GM12878 (cell line): ENCODE measurements at regions not wholly inside any gene's neighbourhood (a gene's known extent, or its start where the extent isn't known, plus 50 kb on each side); places are given as distances from the start of the nearest gene placed in this dataset.

Experiments used
- CBFB ChIP-seq: IDR thresholded peaks from 2 replicates; pipeline ENCODE4 v1.6.1; 2016; ENCODE audit warnings: antibody characterized with exemption, low read depth
- EP300 ChIP-seq, 2 experiments: fragments of 150-350 bp in 1 of 2; IDR thresholded peaks; 2 replicates each; pipeline ENCODE4 v1.6.1; 2011 to 2012; ENCODE audit warnings: low read depth in 2 of 2, low read length in 2 of 2, borderline replicate concordance in 1 of 2, improper control_type of control experiment in 1 of 2, inconsistent platforms in 1 of 2; ENCODE audit not compliant: control insufficient read depth in 1 of 2
- GABPA ChIP-seq: IDR thresholded peaks from 2 replicates; pipeline ENCODE4 v1.6.1; 2014; ENCODE audit warnings: antibody characterized with exemption, low read depth, mild to moderate bottlenecking, inconsistent platforms
- HDGF ChIP-seq: fragments of 450-650 bp; IDR thresholded peaks from 2 replicates; pipeline ENCODE4 v1.6.1; 2016; ENCODE audit warnings: antibody characterized with exemption
- NBN ChIP-seq: fragments of 450-650 bp; IDR thresholded peaks from 2 replicates; pipeline ENCODE4 v1.6.1; 2016
- NFYB ChIP-seq: IDR thresholded peaks from 2 replicates; pipeline ENCODE4 v1.6.1; 2011; ENCODE audit warnings: low read depth, mild to moderate bottlenecking, low read length, improper control_type of control experiment, moderate library complexity; ENCODE audit not compliant: insufficient read depth
- PAX8 ChIP-seq: fragments of 450-650 bp; IDR thresholded peaks from 2 replicates; pipeline ENCODE4 v1.6.1; 2017; ENCODE audit warnings: mild to moderate bottlenecking, moderate library complexity
- RBBP5 ChIP-seq: fragments of 200-600 bp; sonication (generic); conservative IDR thresholded peaks from 2 replicates; pipeline ENCODE4 v1.6.1; 2016
- SREBF1 ChIP-seq: IDR thresholded peaks from 2 replicates; pipeline ENCODE4 v1.6.1; 2012; ENCODE audit warnings: mild to moderate bottlenecking, low read length
- SREBF2 ChIP-seq: IDR thresholded peaks from 2 replicates; pipeline ENCODE4 v1.6.1; 2012; ENCODE audit warnings: mild to moderate bottlenecking, low read length
- STAT1 ChIP-seq: fragments of 450-650 bp; conservative IDR thresholded peaks from 2 replicates; pipeline ENCODE4 v1.6.1; 2014; ENCODE audit warnings: antibody characterized with exemption, mild to moderate bottlenecking
- ZBED1 ChIP-seq: IDR thresholded peaks from 2 replicates; pipeline ENCODE4 v1.6.1; 2016; ENCODE audit warnings: borderline replicate concordance
- ZNF217 ChIP-seq: fragments of 450-650 bp; IDR thresholded peaks from 2 replicates; pipeline ENCODE4 v1.6.1; 2017; ENCODE audit warnings: antibody characterized with exemption, mild to moderate bottlenecking
- ZZZ3 ChIP-seq: IDR thresholded peaks from 2 replicates; pipeline ENCODE4 v1.6.1; 2011; ENCODE audit warnings: low read depth; ENCODE audit not compliant: control insufficient read depth, insufficient read length
- TF ChIP-seq, protein P1 (sequence below): fragments of 450-650 bp; formaldehyde crosslinking; IDR thresholded peaks from 2 replicates; pipeline ENCODE4 v1.5.0; 2022; ENCODE audit warnings: mild to moderate bottlenecking, missing genetic modification characterization
- TF ChIP-seq, protein P2 (sequence below): fragments of 450-650 bp; IDR thresholded peaks from 2 replicates; pipeline ENCODE4 v1.6.1; 2018; ENCODE audit warnings: mild to moderate bottlenecking, low read depth, moderate library complexity; ENCODE audit not compliant: partially characterized antibody
- TF ChIP-seq, protein P3 (sequence below): IDR thresholded peaks from 2 replicates; pipeline ENCODE4 v1.6.1; 2011; ENCODE audit warnings: low read depth, low read length, improper control_type of control experiment, borderline replicate concordance
- TF ChIP-seq, protein P4 (sequence below): fragments of 450-650 bp; IDR thresholded peaks from 2 replicates; pipeline ENCODE4 v1.6.1; 2016; ENCODE audit warnings: mild to moderate bottlenecking
- TF ChIP-seq, protein P5 (sequence below), 3 experiments: IDR thresholded peaks in 2 of 3; conservative IDR thresholded peaks in 1 of 3; 2 replicates each; pipeline ENCODE4 v1.5.1; 2011; ENCODE audit warnings: low read depth in 3 of 3, low read length in 3 of 3, mild to moderate bottlenecking in 3 of 3, control low read depth in 2 of 3, moderate library complexity in 2 of 3, inconsistent platforms in 1 of 3, mixed read lengths in 1 of 3; ENCODE audit not compliant: control insufficient read depth in 2 of 3, insufficient read depth in 1 of 3; ENCODE audit errors: extremely low read depth in 1 of 3
- TF ChIP-seq, protein P6 (sequence below): fragments of 450-650 bp; conservative IDR thresholded peaks from 2 replicates; pipeline ENCODE4 v1.6.1; 2017; ENCODE audit warnings: mild to moderate bottlenecking, moderate library complexity

DNA sequence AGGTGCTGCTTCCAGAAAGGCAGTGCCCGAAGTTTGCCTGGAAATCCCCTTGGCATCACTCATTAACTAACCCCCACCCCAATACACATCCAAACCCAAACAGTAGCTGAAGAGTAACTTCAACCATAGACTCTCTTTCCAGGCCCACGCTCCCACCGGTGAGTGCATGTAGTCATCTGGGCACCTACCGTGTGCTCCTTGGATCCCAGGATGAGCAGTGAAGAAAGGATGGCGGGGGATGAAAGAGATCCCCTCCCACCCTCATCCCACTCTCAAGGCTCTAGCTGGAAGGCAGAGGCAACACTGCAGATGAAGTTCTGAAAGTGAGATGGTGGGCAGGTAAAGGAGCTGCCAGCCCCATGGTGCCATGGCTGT, 305.0 kb downstream of the SOX9 start (continued):
- TF ChIP-seq ZNF217: no peak
- TF ChIP-seq EP300 (IDR thresholded peaks at IDR 0.05; ENCODE audit: borderline replicate concordance in 1 of 2, control insufficient read depth in 1 of 2, low read depth in 2 of 2, low read length in 2 of 2): no peak
- TF ChIP-seq STAT1: no peak
- no peak for TF ChIP-seq NBN
- TF ChIP-seq, protein P1, sequence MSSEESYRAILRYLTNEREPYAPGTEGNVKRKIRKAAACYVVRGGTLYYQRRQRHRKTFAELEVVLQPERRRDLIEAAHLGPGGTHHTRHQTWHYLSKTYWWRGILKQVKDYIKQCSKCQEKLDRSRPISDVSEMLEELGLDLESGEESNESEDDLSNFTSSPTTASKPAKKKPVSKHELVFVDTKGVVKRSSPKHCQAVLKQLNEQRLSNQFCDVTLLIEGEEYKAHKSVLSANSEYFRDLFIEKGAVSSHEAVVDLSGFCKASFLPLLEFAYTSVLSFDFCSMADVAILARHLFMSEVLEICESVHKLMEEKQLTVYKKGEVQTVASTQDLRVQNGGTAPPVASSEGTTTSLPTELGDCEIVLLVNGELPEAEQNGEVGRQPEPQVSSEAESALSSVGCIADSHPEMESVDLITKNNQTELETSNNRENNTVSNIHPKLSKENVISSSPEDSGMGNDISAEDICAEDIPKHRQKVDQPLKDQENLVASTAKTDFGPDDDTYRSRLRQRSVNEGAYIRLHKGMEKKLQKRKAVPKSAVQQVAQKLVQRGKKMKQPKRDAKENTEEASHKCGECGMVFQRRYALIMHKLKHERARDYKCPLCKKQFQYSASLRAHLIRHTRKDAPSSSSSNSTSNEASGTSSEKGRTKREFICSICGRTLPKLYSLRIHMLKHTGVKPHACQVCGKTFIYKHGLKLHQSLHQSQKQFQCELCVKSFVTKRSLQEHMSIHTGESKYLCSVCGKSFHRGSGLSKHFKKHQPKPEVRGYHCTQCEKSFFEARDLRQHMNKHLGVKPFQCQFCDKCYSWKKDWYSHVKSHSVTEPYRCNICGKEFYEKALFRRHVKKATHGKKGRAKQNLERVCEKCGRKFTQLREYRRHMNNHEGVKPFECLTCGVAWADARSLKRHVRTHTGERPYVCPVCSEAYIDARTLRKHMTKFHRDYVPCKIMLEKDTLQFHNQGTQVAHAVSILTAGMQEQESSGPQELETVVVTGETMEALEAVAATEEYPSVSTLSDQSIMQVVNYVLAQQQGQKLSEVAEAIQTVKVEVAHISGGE (CRISPR knock-in tag): no peak
- TF ChIP-seq HDGF: no peak
- no peak for TF ChIP-seq GABPA
- TF ChIP-seq ZBED1: no peak
- TF ChIP-seq, protein P2, sequence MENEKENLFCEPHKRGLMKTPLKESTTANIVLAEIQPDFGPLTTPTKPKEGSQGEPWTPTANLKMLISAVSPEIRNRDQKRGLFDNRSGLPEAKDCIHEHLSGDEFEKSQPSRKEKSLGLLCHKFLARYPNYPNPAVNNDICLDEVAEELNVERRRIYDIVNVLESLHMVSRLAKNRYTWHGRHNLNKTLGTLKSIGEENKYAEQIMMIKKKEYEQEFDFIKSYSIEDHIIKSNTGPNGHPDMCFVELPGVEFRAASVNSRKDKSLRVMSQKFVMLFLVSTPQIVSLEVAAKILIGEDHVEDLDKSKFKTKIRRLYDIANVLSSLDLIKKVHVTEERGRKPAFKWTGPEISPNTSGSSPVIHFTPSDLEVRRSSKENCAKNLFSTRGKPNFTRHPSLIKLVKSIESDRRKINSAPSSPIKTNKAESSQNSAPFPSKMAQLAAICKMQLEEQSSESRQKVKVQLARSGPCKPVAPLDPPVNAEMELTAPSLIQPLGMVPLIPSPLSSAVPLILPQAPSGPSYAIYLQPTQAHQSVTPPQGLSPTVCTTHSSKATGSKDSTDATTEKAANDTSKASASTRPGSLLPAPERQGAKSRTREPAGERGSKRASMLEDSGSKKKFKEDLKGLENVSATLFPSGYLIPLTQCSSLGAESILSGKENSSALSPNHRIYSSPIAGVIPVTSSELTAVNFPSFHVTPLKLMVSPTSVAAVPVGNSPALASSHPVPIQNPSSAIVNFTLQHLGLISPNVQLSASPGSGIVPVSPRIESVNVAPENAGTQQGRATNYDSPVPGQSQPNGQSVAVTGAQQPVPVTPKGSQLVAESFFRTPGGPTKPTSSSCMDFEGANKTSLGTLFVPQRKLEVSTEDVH: no peak
- TF ChIP-seq PAX8: no peak
- TF ChIP-seq, protein P3, sequence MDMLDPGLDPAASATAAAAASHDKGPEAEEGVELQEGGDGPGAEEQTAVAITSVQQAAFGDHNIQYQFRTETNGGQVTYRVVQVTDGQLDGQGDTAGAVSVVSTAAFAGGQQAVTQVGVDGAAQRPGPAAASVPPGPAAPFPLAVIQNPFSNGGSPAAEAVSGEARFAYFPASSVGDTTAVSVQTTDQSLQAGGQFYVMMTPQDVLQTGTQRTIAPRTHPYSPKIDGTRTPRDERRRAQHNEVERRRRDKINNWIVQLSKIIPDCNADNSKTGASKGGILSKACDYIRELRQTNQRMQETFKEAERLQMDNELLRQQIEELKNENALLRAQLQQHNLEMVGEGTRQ: no peak
- no peak for TF ChIP-seq SREBF1
- no peak for TF ChIP-seq SREBF2
- TF ChIP-seq, protein P4, sequence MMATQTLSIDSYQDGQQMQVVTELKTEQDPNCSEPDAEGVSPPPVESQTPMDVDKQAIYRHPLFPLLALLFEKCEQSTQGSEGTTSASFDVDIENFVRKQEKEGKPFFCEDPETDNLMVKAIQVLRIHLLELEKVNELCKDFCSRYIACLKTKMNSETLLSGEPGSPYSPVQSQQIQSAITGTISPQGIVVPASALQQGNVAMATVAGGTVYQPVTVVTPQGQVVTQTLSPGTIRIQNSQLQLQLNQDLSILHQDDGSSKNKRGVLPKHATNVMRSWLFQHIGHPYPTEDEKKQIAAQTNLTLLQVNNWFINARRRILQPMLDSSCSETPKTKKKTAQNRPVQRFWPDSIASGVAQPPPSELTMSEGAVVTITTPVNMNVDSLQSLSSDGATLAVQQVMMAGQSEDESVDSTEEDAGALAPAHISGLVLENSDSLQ: no peak
- TF ChIP-seq CBFB: no peak
- no peak for TF ChIP-seq NFYB
- TF ChIP-seq ZZZ3: no peak
- TF ChIP-seq RBBP5: no peak
- TF ChIP-seq, protein P5, sequence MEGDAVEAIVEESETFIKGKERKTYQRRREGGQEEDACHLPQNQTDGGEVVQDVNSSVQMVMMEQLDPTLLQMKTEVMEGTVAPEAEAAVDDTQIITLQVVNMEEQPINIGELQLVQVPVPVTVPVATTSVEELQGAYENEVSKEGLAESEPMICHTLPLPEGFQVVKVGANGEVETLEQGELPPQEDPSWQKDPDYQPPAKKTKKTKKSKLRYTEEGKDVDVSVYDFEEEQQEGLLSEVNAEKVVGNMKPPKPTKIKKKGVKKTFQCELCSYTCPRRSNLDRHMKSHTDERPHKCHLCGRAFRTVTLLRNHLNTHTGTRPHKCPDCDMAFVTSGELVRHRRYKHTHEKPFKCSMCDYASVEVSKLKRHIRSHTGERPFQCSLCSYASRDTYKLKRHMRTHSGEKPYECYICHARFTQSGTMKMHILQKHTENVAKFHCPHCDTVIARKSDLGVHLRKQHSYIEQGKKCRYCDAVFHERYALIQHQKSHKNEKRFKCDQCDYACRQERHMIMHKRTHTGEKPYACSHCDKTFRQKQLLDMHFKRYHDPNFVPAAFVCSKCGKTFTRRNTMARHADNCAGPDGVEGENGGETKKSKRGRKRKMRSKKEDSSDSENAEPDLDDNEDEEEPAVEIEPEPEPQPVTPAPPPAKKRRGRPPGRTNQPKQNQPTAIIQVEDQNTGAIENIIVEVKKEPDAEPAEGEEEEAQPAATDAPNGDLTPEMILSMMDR (IDR thresholded peaks at IDR 0.05 in 2 of 3, conservative IDR thresholded peaks at IDR 0.05 in 1 of 3; ENCODE audit: control insufficient read depth in 2 of 3, extremely low read depth in 1 of 3, insufficient read depth in 1 of 3, low read depth in 3 of 3, low read length in 3 of 3): no peak
- TF ChIP-seq, protein P6, sequence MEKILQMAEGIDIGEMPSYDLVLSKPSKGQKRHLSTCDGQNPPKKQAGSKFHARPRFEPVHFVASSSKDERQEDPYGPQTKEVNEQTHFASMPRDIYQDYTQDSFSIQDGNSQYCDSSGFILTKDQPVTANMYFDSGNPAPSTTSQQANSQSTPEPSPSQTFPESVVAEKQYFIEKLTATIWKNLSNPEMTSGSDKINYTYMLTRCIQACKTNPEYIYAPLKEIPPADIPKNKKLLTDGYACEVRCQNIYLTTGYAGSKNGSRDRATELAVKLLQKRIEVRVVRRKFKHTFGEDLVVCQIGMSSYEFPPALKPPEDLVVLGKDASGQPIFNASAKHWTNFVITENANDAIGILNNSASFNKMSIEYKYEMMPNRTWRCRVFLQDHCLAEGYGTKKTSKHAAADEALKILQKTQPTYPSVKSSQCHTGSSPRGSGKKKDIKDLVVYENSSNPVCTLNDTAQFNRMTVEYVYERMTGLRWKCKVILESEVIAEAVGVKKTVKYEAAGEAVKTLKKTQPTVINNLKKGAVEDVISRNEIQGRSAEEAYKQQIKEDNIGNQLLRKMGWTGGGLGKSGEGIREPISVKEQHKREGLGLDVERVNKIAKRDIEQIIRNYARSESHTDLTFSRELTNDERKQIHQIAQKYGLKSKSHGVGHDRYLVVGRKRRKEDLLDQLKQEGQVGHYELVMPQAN: no peak
